Astrocyte of the spinal cord (primary cell): ENCODE measurements at regions not wholly inside any gene's neighbourhood (a gene's known extent, or its start where the extent isn't known, plus 50 kb on each side); places are given as distances from the start of the nearest gene placed in this dataset.

Experiments
- DNase-seq: peaks from one replicate; pipeline ENCODE4 v3.0.0; 2011; ENCODE audit warnings: low read depth, low spot score
- H3K4me3 ChIP-seq: 2 replicates; pipeline ENCODE4 v1.5.1; 2011; ENCODE audit warnings: low read depth, mild to moderate bottlenecking, low read length, moderate library complexity
- CTCF ChIP-seq: IDR thresholded peaks from 2 replicates; pipeline ENCODE4 v1.5.1; 2012; ENCODE audit warnings: low read depth, mild to moderate bottlenecking, low read length, inconsistent platforms
- in situ Hi-C: cut with HindIII; loops from 2 replicates; pipeline ENCODE4 v1.10.0; 2017; ENCODE audit warnings: low sequenced_read_pairs

- TF ChIP-seq CTCF, result no peak
- in situ Hi-C loops, result no loop called here
- DNase-seq, result no peak
Observed at GRCh38 chr2:214631406-214631805, 178.1 kb downstream of the BARD1 start.

GRCh38 chr2:214630402-214631045 is 179.0 kb downstream of the BARD1 start:
- TF ChIP-seq CTCF, result no peak
- DNase-seq, result no peak
- no peak overlapping the region for H3K4me3 ChIP-seq
- in situ Hi-C loops, result no loop called here

More at GRCh38 chr2:214631406-214631805, 178.1 kb downstream of the BARD1 start:
- H3K4me3 ChIP-seq, result no peak overlapping the region

- no peak overlapping the region for H3K4me3 ChIP-seq
- in situ Hi-C loops, result no loop called here
- no peak for TF ChIP-seq CTCF
- DNase-seq, result no peak
Observed at GRCh38 chr2:214629875-214630274, 179.6 kb downstream of the BARD1 start.
